ENCODE measurements at regions not wholly inside any gene's neighbourhood (a gene's known extent, or its start where the extent isn't known, plus 50 kb on each side); places are given as distances from the start of the nearest gene placed in this dataset.

- H3K18ac ChIP-seq (ENCODE audit: low read depth, low read length): no peak overlapping the region
- H3K27ac ChIP-seq (ENCODE audit: insufficient read depth, low read length): no peak overlapping the region
- no peaks in the 10 kb centered on the region for H3K27me3 ChIP-seq (ENCODE audit: control insufficient read depth, insufficient read depth, low read length)
- no peak overlapping the region for H2BK15ac ChIP-seq (ENCODE audit: low read depth, low read length)
- no peaks in the 10 kb centered on the region for H3K9me1 ChIP-seq (ENCODE audit: insufficient read depth, low read length)
- H4K5ac ChIP-seq (ENCODE audit: low read depth, low read length): no peak overlapping the region
- dilution Hi-C loops (cut with HindIII; ENCODE audit: low sequenced_read_pairs, unreplicated experiment): no loop called here
- H3K4me1 ChIP-seq (ENCODE audit: control insufficient read depth, insufficient read depth, low read length): no peaks in the 10 kb centered on the region
- no peaks in the 10 kb centered on the region for H3K36me3 ChIP-seq (ENCODE audit: control insufficient read depth, insufficient read depth, low read length)
- intact Hi-C loops (cut with micrococcal nuclease): no loop called here
- H3K4me2 ChIP-seq (ENCODE audit: low read depth, low read length): no peak overlapping the region
- in situ Hi-C loops (cut with MboI; ENCODE audit: low sequenced_read_pairs): no loop called here
- no peak overlapping the region for H2BK5ac ChIP-seq (ENCODE audit: low read depth, low read length, poor library complexity, severe bottlenecking)
- H2AK5ac ChIP-seq (ENCODE audit: low read depth, low read length): no peak overlapping the region
- no peak for ATAC-seq (ENCODE audit: low read depth)
- H2BK120ac ChIP-seq (ENCODE audit: low read depth, low read length): no peak overlapping the region
- no peak overlapping the region for H3K4me3 ChIP-seq (ENCODE audit: insufficient read depth, low read depth, low read length)
- CTCF ChIA-PET: no interaction called here
- H4K20me1 ChIP-seq (ENCODE audit: insufficient read depth, low read length): no peaks in the 10 kb centered on the region
- no peak overlapping the region for H2AK9ac ChIP-seq (replicated peaks; ENCODE audit: low read depth, low read length, poor library complexity)
- no TSS peak for BruUV-seq (replicated peaks)
- no peak overlapping the region for H3K56ac ChIP-seq (ENCODE audit: extremely low read depth, insufficient read depth, low read length)
- H4K91ac ChIP-seq (ENCODE audit: insufficient read depth, low read depth, low read length): no peak overlapping the region
- DNase-seq: no peak
- no peaks in the 10 kb centered on the region for H3K79me1 ChIP-seq (ENCODE audit: low read depth in 1 of 2, low read length in 2 of 2)
- H3K9ac ChIP-seq (ENCODE audit: low read depth, low read length): no peak overlapping the region
- H4K8ac ChIP-seq (ENCODE audit: low read depth in 2 of 2, low read length in 2 of 2): no peak overlapping the region
- WGBS, 2 experiments (ENCODE audit: extremely low coverage in 2 of 2, insufficient read length in 1 of 2): no CpG with 5 or more reads among the region's 4 CpGs
- H3K14ac ChIP-seq (replicated peaks; ENCODE audit: low read depth, low read length): no peak overlapping the region
- POLR2A ChIA-PET (ENCODE audit: unreplicated experiment): no interaction called here
- no peak overlapping the region for H2BK20ac ChIP-seq (ENCODE audit: low read depth, low read length)
- H2AFZ ChIP-seq (replicated peaks; ENCODE audit: low read length, poor library complexity): no peak overlapping the region
- peaks cover 7% of the 10 kb centered on the region for H3K9me3 ChIP-seq (ENCODE audit: control insufficient read depth, insufficient read depth, low read length)
- no peak overlapping the region for H3K23ac ChIP-seq (ENCODE audit: low read depth, low read length)
- H3K4ac ChIP-seq (ENCODE audit: low read depth, low read length): no peak overlapping the region
- TF ChIP-seq, protein P1, sequence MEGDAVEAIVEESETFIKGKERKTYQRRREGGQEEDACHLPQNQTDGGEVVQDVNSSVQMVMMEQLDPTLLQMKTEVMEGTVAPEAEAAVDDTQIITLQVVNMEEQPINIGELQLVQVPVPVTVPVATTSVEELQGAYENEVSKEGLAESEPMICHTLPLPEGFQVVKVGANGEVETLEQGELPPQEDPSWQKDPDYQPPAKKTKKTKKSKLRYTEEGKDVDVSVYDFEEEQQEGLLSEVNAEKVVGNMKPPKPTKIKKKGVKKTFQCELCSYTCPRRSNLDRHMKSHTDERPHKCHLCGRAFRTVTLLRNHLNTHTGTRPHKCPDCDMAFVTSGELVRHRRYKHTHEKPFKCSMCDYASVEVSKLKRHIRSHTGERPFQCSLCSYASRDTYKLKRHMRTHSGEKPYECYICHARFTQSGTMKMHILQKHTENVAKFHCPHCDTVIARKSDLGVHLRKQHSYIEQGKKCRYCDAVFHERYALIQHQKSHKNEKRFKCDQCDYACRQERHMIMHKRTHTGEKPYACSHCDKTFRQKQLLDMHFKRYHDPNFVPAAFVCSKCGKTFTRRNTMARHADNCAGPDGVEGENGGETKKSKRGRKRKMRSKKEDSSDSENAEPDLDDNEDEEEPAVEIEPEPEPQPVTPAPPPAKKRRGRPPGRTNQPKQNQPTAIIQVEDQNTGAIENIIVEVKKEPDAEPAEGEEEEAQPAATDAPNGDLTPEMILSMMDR (conservative IDR thresholded peaks at IDR 0.05; ENCODE audit: low read depth, low read length): no peak
- no peak for TF ChIP-seq NFE2L2 (IDR thresholded peaks at IDR 0.05; ENCODE audit: low read depth, low read length)
- TF ChIP-seq USF2 (IDR thresholded peaks at IDR 0.05; ENCODE audit: low read depth, low read length): no peak
- no peak for TF ChIP-seq POLR2A (IDR thresholded peaks at IDR 0.05; ENCODE audit: low read depth, low read length)
Measured at GRCh38 chr7:52472006-52472620, 563.3 kb upstream of the POM121L12 start.
